NCI-H2107 (cell line): ENCODE measurements at regions not wholly inside any gene's neighbourhood (a gene's known extent, or its start where the extent isn't known, plus 50 kb on each side); places are given as distances from the start of the nearest gene placed in this dataset.

Experiments used
- DNase-seq: peaks from one replicate; lab custom pipeline; 2025; lab: John Stamatoyannopoulos, UW

DNA sequence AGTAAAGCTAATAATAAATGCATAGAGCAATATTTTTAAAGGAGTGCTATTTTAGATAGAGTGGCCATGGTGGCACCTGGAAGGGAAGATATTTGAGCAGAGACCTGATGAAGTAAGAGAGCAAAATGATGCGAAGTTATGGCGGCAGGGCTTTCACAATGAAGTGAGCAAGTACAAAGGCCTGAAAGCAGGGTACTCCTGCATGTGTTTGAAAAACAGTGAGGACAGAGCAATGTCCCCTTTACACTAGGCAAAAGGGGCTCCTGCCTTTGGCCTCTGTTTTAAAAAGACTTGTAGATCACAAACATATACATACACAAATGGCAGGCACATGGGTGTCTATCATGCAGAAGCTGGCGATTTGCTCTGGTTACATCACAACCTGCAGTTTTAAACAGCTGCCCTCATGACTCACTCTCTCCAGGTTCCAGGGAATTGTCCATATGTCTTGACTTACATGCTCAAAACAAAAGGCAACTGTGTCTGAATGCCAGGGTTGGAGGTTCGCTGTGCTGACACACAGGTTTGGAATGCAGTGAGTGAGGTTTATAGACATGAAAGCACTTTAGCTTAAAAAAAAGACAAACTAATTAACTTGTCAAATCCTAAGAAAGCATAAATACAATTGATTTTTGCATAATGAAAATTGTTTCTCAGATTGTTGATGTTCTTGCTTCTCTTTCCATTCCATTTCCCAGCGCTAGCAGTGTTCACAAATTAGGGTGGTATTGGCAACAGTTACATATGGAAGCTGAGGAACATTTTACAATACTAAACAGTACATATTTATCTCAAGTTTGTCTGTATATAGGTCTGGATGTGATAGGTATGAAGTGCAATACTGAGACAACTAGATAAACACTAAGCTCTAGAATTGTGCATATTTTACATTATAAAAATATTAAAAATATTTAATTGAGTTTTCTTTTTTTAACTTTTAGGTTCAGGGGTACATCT lies 313.9 kb downstream of the BARHL2 start:
- no peak for DNase-seq

DNA sequence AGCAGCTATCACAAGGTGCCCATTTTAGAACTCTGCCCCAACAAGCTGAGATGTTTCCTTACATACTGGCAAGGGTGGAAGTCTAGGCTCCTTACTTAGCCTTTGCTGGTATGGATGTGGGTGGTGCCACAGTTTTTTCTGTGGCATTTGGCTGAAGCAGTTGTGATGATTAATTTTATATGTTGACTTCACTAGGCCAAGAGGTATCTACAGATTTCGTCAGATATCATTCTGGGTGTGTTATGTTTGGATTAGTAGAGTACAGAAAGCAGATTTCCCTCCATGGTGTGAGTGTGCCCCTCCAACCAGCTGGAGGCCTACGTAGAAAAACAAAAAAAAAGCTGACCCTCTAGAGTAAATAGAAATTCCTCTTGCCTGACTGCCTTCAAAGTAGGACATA lies 317.0 kb downstream of the BARHL2 start:
- DNase-seq, result no peak

- no peak for DNase-seq
Measured at GRCh38 chr1:90396917-90397316, 320.2 kb downstream of the BARHL2 start.

DNA sequence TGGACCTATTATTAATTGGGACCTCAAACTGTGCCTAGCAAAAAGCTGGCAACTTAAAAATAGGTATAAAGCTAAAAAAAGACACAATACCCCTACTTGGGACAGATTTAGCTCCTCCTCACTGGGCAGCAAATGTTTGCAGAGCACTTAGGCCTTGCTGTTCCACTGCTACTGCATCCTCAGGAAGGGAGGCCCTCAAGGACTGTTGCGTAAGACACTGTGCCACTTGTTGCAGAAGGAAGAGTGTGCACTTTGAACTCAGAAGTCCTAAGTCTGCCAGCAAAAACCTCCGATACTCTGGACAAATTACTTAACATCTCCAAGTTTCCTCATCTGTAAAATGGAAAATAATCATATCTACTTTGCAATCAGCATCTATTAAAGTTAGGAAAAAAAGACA lies 322.9 kb downstream of the BARHL2 start:
- no peak for DNase-seq

GRCh38 chr1:90393025-90393424 lies 324.1 kb downstream of the BARHL2 start:
- DNase-seq, result no peak

DNA sequence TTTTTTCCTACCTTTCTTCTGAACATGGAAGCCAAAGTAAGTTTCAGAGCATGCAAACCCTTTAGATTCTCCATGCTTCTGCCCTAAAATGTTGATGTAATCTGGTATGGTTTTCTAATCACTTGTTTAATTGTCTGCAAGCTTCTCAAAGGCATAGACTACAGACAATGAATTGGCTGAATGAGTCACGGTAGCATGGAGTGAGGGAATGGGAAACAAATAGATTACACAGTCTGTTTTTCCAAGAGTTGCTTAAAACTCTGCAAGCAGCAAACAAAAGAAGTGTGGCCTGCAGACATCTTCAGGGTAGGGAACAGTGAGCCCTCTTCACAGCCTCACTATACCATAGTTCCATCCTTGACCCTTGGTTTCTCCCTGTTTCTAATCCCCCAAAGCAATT lies 326.0 kb downstream of the BARHL2 start:
- DNase-seq, result no peak

GRCh38 chr1:90387805-90388204 lies 329.3 kb downstream of the BARHL2 start:
- DNase-seq, result no peak

DNA sequence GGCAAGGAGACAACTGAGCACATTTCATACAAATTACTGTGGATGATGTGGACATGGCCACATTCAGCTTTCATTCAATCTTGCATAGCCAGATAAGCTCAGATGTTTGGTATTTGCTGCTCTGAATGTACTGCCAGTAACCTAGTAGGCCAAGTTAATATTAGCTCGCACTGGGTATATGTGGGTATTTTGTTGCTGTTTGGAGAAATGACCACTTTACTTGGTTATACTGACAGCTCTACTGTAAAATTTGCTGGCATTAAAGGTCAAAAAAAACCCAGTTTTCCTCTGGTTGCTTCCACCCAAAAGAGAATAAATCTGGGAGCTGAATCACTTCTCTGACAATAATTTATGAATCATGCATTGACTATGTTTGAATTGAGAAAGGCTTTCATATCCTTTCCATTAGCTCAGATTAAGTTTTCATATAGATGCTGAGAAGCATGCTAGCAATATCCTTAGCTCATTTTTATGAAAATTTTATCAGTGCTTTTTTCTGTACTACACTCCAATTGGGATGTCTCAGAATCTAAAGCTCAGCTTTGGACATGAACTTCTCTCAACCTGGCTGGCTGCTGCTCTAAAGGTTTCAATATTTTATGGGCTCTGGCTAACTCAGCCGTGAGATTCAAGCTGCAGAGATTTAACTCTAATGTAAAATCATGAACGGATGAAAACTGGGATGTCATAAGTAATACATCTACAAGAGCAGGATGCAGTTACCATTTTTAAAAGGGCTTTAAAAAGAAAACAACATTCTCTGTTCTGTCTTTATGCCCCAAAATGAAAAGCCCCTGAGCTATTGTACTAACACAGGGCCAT lies 330.0 kb downstream of the BARHL2 start:
- no peak for DNase-seq

GRCh38 chr1:90384193-90384592 lies 332.9 kb downstream of the BARHL2 start:
- no peak for DNase-seq

DNA sequence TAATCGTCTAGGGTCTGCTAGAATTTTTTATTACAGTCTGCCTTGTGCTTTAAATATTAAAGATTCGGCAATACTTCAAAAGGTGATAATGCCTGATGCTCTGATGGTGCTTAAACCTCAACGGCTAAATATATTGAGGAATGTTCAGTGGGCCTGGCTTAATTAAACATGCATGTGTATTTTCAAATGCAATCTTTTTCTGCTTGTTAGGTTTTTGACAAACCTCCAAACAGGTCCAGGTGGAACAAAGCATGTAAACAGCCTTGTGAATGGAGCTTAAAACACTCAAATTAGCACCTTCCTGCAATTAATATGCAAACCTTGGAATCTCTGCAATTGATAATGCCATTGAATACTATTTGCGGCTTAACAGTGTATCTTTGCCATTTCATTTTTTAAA lies 334.9 kb downstream of the BARHL2 start:
- DNase-seq, result no peak

DNA sequence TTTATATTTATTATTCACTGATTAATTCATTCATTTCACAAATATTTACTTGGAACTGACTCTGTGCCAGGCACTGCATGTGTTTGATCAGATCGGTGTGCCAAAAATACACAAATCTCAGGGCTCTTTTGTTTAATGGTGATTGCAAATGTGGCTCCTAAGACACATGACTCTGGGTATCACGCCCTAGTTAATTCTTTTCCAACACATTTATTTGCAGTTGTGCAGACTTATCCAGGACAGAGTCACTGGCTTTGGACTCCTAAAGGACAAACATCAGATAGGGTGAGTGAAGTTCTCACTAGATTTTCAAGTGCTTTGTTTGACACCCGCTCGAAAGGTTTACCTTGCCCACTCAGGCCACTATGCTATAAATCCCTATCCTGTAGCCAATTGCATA lies 335.5 kb downstream of the BARHL2 start:
- DNase-seq, result no peak

GRCh38 chr1:90371448-90371813 lies 345.7 kb downstream of the BARHL2 start:
- DNase-seq, result no peak

GRCh38 chr1:90370686-90371447 lies 346.2 kb downstream of the BARHL2 start:
- DNase-seq, result peak; percentile 65

DNA sequence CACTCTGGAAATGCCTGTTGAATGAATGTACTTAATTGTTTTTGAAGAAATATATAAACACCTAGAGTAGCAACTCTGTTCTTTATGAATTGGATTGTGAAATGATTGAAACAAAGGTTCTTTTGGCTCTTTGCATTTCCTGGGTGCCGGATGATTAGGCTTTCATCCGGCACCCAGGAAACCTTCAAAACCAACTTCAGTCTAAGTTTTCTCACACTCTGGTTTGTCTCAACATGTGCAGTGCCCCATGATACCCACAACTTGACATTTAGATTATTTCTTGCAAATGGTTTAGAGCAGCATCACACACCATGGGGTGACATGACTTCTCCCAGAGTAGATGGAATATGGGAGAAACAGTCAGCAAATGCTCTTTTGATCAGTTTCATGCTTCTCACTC lies 354.9 kb downstream of the BARHL2 start:
- DNase-seq, result no peak

GRCh38 chr1:90361026-90361425 lies 356.1 kb downstream of the BARHL2 start:
- DNase-seq, result no peak

- no peak for DNase-seq
Measured at GRCh38 chr1:90359994-90360393, 357.1 kb downstream of the BARHL2 start.

- DNase-seq, result no peak
Measured at GRCh38 chr1:90358448-90358847, 358.7 kb downstream of the BARHL2 start.

DNA sequence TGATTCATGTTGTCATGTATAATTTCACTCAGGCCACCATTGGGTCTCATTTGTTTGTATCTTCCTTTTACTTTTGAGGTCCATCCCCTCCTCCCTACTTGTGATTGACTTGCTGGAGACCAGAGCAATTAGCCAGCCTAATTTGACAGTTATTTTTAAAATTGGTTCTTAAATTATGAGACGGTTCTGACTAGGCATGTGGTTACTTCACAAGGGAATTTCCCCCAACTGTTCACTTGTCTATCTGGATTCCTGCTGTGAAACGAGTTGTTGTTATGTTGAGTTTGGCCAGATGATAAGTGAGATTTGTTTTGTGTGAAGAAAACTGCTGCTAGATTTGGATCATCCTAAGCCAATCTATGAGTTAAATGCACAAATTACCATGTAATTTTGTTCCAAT lies 359.1 kb downstream of the BARHL2 start:
- DNase-seq, result no peak

DNA sequence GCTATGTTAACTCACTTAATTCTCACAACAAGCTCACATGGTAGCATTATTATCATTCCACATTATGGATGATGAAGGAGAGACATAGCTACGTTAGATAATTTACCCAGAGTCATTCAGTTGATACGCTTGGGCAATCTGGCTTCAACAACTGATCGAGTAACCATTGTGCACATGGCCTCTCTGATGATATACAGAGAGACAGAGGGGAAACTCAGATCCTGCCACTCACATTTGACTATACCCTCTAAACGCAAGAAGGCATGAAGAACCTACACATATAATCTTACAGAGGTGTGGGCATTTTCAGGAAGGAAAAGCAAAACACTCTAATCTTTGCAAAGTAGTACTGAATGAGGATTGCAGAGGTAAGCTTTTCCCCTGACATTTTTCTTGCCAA lies 360.1 kb downstream of the BARHL2 start:
- no peak for DNase-seq

- DNase-seq, result no peak
Measured at GRCh38 chr1:90356101-90356500, 361.0 kb downstream of the BARHL2 start.

DNA sequence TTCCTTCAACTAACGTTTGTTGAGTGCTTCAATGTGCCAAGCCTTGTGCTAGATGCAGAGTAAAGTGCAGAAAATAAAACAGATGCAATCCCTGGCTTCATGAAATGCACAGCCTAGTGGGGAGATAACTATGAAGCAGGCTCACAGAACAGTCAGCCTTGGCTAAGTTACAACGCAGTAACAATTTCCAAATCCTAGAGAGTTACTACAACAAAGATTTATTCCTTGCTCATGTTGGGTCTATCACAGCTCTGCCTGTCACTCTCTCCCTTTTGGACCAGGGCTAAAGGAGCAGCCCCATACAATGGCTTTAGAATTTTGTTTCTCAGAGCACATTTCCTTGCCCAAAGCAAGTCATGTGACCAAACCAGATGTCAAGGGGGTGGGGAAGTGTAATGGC lies 359.8 kb downstream of the ZNF326 start:
- no peak for DNase-seq

DNA sequence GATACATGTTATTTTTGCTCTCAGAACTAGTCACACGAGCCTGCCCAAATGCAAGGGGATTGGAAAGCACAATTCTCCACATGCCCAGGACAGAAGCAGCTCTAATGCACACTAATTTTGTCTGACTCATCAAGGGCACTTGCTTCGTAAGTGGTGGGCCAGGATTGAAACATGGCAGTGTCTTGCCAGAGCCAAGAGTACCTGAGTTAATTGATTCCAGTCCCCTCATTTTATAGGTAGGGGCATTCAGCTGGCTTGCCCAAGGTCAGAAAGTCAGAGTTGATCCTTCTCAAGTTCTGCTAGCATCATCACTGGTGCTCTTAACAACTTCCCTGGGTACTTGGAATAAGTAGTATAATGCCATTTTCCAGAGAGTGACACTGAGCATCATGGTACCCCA lies 356.1 kb downstream of the ZNF326 start:
- no peak for DNase-seq
